CD4-positive, alpha-beta memory T cell (primary cell): ENCODE measurements at regions not wholly inside any gene's neighbourhood (a gene's known extent, or its start where the extent isn't known, plus 50 kb on each side); places are given as distances from the start of the nearest gene placed in this dataset.

Experiments used
- CTCF ChIA-PET: fragments of 350-600 bp; sonication (Branson Sonifier 250); formaldehyde crosslinking; loops from one replicate; lab custom pipeline; 2021; ENCODE audit warnings: inconsistent platforms; ENCODE audit not compliant: partially characterized antibody; lab: Charles Lee
- POLR2A ChIA-PET: fragments of 350-600 bp; sonication (Branson Sonifier 250); formaldehyde crosslinking; loops from one replicate; lab custom pipeline; 2021; ENCODE audit not compliant: partially characterized antibody; lab: Charles Lee
- DNase-seq, 5 donors: peaks; one replicate each; pipeline versions ENCODE4 v3.0.0 to v3.0.0-alpha.2; 2020 to 2022; ENCODE audit warnings: mixed read lengths in 1 of 5
- H3K27ac ChIP-seq: one replicate; pipeline ENCODE4 v1.7.0; 2013; ENCODE audit warnings: low read depth, low read length
- H3K27me3 ChIP-seq: 2 replicates; pipeline ENCODE4 v1.7.0; 2013; ENCODE audit warnings: mild to moderate bottlenecking, low read length, moderate library complexity; ENCODE audit not compliant: insufficient read depth
- H3K36me3 ChIP-seq: 2 replicates; pipeline ENCODE4 v1.7.0; 2013; ENCODE audit warnings: mild to moderate bottlenecking, low read length, moderate library complexity; ENCODE audit not compliant: insufficient read depth
- H3K4me1 ChIP-seq: 2 replicates; pipeline ENCODE4 v1.7.0; 2013; ENCODE audit warnings: mild to moderate bottlenecking, low read length, moderate library complexity; ENCODE audit not compliant: insufficient read depth
- H3K4me3 ChIP-seq, 2 donors: one replicate each; pipeline ENCODE4 v1.7.0; 2013; ENCODE audit warnings: low read length in 2 of 2, mild to moderate bottlenecking in 1 of 2
- H3K9me3 ChIP-seq, 2 donors: one replicate each; pipeline ENCODE4 v1.7.0; 2013; ENCODE audit warnings: low read length in 2 of 2, control low read depth in 1 of 2; ENCODE audit not compliant: control insufficient read depth in 1 of 2
- H3K27ac Mint-ChIP-seq, 7 donors: one replicate each; pipeline ENCODE4 v1.8.0; 2020 to 2021; ENCODE audit warnings: mixed read lengths in 7 of 7, mild to moderate bottlenecking in 6 of 7, inconsistent platforms in 3 of 7, moderate library complexity in 3 of 7
- H3K27me3 Mint-ChIP-seq, 2 donors: one replicate each; pipeline ENCODE4 v1.8.0; 2020 to 2021; ENCODE audit warnings: mixed read lengths in 2 of 2
- H3K36me3 Mint-ChIP-seq, 2 donors: one replicate each; pipeline ENCODE4 v1.8.0; 2020 to 2021; ENCODE audit warnings: mixed read lengths in 2 of 2, inconsistent platforms in 1 of 2, mild to moderate bottlenecking in 1 of 2
- H3K4me1 Mint-ChIP-seq, 4 donors: one replicate each; pipeline ENCODE4 v1.8.0; 2020 to 2021; ENCODE audit warnings: mixed read lengths in 4 of 4, mild to moderate bottlenecking in 1 of 4
- H3K4me3 Mint-ChIP-seq, 8 donors: one replicate each; pipeline ENCODE4 v1.8.0; 2020 to 2021; ENCODE audit warnings: mixed read lengths in 8 of 8, mild to moderate bottlenecking in 7 of 8, moderate library complexity in 6 of 8, inconsistent platforms in 3 of 8
- H3K9me3 Mint-ChIP-seq, 8 donors: one replicate each; pipeline ENCODE4 v1.8.0; 2020 to 2021; ENCODE audit warnings: mixed read lengths in 8 of 8, mild to moderate bottlenecking in 5 of 8, inconsistent platforms in 3 of 8, moderate library complexity in 1 of 8
- intact Hi-C: fragments of 100-400 bp; cut with micrococcal nuclease; formaldehyde crosslinking; loops from one replicate; pipeline ENCODE4 v1.15.1; 2023

GRCh38 chr2:2940061-2940460 is 437.6 kb downstream of the EIPR1 start:
- no peaks in the 10 kb centered on the region for H3K36me3 Mint-ChIP-seq
- no peaks in the 10 kb centered on the region for H3K27me3 Mint-ChIP-seq
- no peak overlapping the region for H3K4me3 Mint-ChIP-seq
- Histone ChIP-seq H3K9me3 (peaks cover 0 to under 1% of the 10 kb centered on the region in 2 donors), H3K4me3 (no peak overlapping the region), H3K27ac (no peak overlapping the region), H3K4me1 (no peaks in the 10 kb centered on the region), H3K27me3 (no peaks in the 10 kb centered on the region), H3K36me3 (no peaks in the 10 kb centered on the region)
- peaks cover 2 to 24% (median 12%) of the 10 kb centered on the region in 8 donors for H3K9me3 Mint-ChIP-seq
- DNase-seq, result no peak
- ChIA-PET POLR2A (no interaction called here), CTCF (no interaction called here)
- intact Hi-C loops, result no loop called here
- no peaks in the 10 kb centered on the region for H3K4me1 Mint-ChIP-seq
- H3K27ac Mint-ChIP-seq, result no peak overlapping the region

GRCh38 chr2:2939078-2939795 is 438.4 kb downstream of the EIPR1 start:
- POLR2A ChIA-PET, result no interaction called here
- no peak overlapping the region for H3K27ac ChIP-seq
- Mint-ChIP-seq H3K9me3 (peaks cover 2 to 17% (median 7%) of the 10 kb centered on the region in 8 donors), H3K36me3 (no peaks in the 10 kb centered on the region), H3K27ac (no peak overlapping the region), H3K4me3 (no peak overlapping the region), H3K27me3 (no peaks in the 10 kb centered on the region), H3K4me1 (no peaks in the 10 kb centered on the region)
- H3K4me3 ChIP-seq, result no peak overlapping the region
- H3K27me3 ChIP-seq, result no peaks in the 10 kb centered on the region
- H3K4me1 ChIP-seq, result no peaks in the 10 kb centered on the region
- H3K9me3 ChIP-seq, result no peaks in the 10 kb centered on the region
- H3K36me3 ChIP-seq, result no peaks in the 10 kb centered on the region
- intact Hi-C loops, result no loop called here
- CTCF ChIA-PET, result no interaction called here
- DNase-seq, result no peak

GRCh38 chr2:2938481-2938880 is 439.1 kb downstream of the EIPR1 start:
- Mint-ChIP-seq H3K4me1 (no peaks in the 10 kb centered on the region), H3K4me3 (no peak overlapping the region), H3K36me3 (no peaks in the 10 kb centered on the region), H3K27me3 (peaks cover 0 to 2% of the 10 kb centered on the region in 2 donors), H3K9me3 (peaks cover 0 to 16% (median 6%) of the 10 kb centered on the region in 8 donors), H3K27ac (no peak overlapping the region)
- H3K27me3 ChIP-seq, result no peaks in the 10 kb centered on the region
- intact Hi-C loops, result no loop called here
- no peak for DNase-seq
- ChIA-PET CTCF (no interaction called here), POLR2A (no interaction called here)
- H3K9me3 ChIP-seq, result no peaks in the 10 kb centered on the region
- H3K27ac ChIP-seq, result no peak overlapping the region
- H3K4me1 ChIP-seq, result no peaks in the 10 kb centered on the region
- H3K36me3 ChIP-seq, result no peaks in the 10 kb centered on the region
- no peak overlapping the region for H3K4me3 ChIP-seq

GRCh38 chr2:2935445-2936149 is 442.0 kb downstream of the EIPR1 start:
- peaks cover 0 to 2% of the 10 kb centered on the region in 2 donors for H3K27me3 Mint-ChIP-seq
- ChIA-PET POLR2A (no interaction called here), CTCF (no interaction called here)
- peaks cover 0 to 16% (median 4%) of the 10 kb centered on the region in 8 donors for H3K9me3 Mint-ChIP-seq
- no peaks in the 10 kb centered on the region for H3K4me1 Mint-ChIP-seq
- no peak overlapping the region for H3K27ac Mint-ChIP-seq
- Histone ChIP-seq H3K27me3 (no peaks in the 10 kb centered on the region), H3K27ac (no peak overlapping the region), H3K4me1 (no peaks in the 10 kb centered on the region), H3K9me3 (no peaks in the 10 kb centered on the region), H3K36me3 (no peaks in the 10 kb centered on the region), H3K4me3 (no peak overlapping the region)
- intact Hi-C loops, result no loop called here
- H3K36me3 Mint-ChIP-seq, result no peaks in the 10 kb centered on the region
- no peak overlapping the region for H3K4me3 Mint-ChIP-seq
- DNase-seq, result no peak

- Histone ChIP-seq H3K27me3 (no peaks in the 10 kb centered on the region), H3K27ac (no peak overlapping the region), H3K4me1 (no peaks in the 10 kb centered on the region), H3K4me3 (no peak overlapping the region), H3K9me3 (no peaks in the 10 kb centered on the region), H3K36me3 (no peaks in the 10 kb centered on the region)
- CTCF ChIA-PET, result no interaction called here
- DNase-seq, result no peak
- Mint-ChIP-seq H3K4me1 (no peaks in the 10 kb centered on the region), H3K27me3 (peaks cover 0 to 2% of the 10 kb centered on the region in 2 donors), H3K27ac (no peak overlapping the region), H3K4me3 (no peak overlapping the region), H3K36me3 (no peaks in the 10 kb centered on the region), H3K9me3 (peaks cover 0 to 20% (median 6%) of the 10 kb centered on the region in 8 donors)
- intact Hi-C loops, result no loop called here
- POLR2A ChIA-PET, result no interaction called here
These were observed 444.2 kb downstream of the EIPR1 start for GRCh38 chr2:2933426-2933825.

GRCh38 chr2:2932692-2933305 is 444.8 kb downstream of the EIPR1 start:
- ChIA-PET POLR2A (no interaction called here), CTCF (no interaction called here)
- intact Hi-C loops, result no loop called here
- H3K36me3 ChIP-seq, result no peaks in the 10 kb centered on the region
- H3K4me3 Mint-ChIP-seq, result no peak overlapping the region
- no peaks in the 10 kb centered on the region for H3K36me3 Mint-ChIP-seq
- no peak for DNase-seq
- peaks cover 0 to 20% (median 4%) of the 10 kb centered on the region in 8 donors for H3K9me3 Mint-ChIP-seq
- no peaks in the 10 kb centered on the region for H3K4me1 ChIP-seq
- no peak overlapping the region for H3K27ac Mint-ChIP-seq
- no peak overlapping the region for H3K4me3 ChIP-seq
- H3K4me1 Mint-ChIP-seq, result no peaks in the 10 kb centered on the region
- H3K9me3 ChIP-seq, result no peaks in the 10 kb centered on the region
- no peaks in the 10 kb centered on the region for H3K27me3 ChIP-seq
- H3K27me3 Mint-ChIP-seq, result peaks cover 0 to 2% of the 10 kb centered on the region in 2 donors
- no peak overlapping the region for H3K27ac ChIP-seq

- Histone ChIP-seq H3K4me3 (no peak overlapping the region), H3K4me1 (no peaks in the 10 kb centered on the region), H3K9me3 (no peaks in the 10 kb centered on the region), H3K27ac (no peak overlapping the region), H3K36me3 (no peaks in the 10 kb centered on the region), H3K27me3 (no peaks in the 10 kb centered on the region)
- Mint-ChIP-seq H3K36me3 (no peaks in the 10 kb centered on the region), H3K9me3 (peaks cover 0 to 19% (median 4%) of the 10 kb centered on the region in 8 donors), H3K4me1 (no peaks in the 10 kb centered on the region), H3K27me3 (peaks cover 1 to 2% of the 10 kb centered on the region in 2 donors), H3K4me3 (no peak overlapping the region), H3K27ac (no peak overlapping the region)
- no peak for DNase-seq
- intact Hi-C loops, result no loop called here
- ChIA-PET CTCF (no interaction called here), POLR2A (no interaction called here)
These were observed 445.4 kb downstream of the EIPR1 start for GRCh38 chr2:2932189-2932588.
